GM12891 (cell line): ENCODE measurements at regions not wholly inside any gene's neighbourhood (a gene's known extent, or its start where the extent isn't known, plus 50 kb on each side); places are given as distances from the start of the nearest gene placed in this dataset.

ENCODE experiments used
- POLR2A ChIP-seq: IDR thresholded peaks from 2 replicates; pipeline ENCODE4 v1.6.1; 2011; ENCODE audit warnings: low read depth, low read length, control low read depth
- POLR2AphosphoS5 ChIP-seq: IDR thresholded peaks from 2 replicates; pipeline ENCODE4 v1.6.1; 2011; ENCODE audit warnings: low read depth, low read length, control low read depth
- POU2F2 ChIP-seq: IDR thresholded peaks from 2 replicates; pipeline ENCODE4 v1.6.1; 2011; ENCODE audit warnings: low read depth, mild to moderate bottlenecking, control low read depth, low read length, moderate library complexity
- SPI1 ChIP-seq: IDR thresholded peaks from 2 replicates; pipeline ENCODE4 v1.6.1; 2011; ENCODE audit warnings: low read depth, low read length, control low read depth
- TAF1 ChIP-seq: IDR thresholded peaks from 2 replicates; pipeline ENCODE4 v1.6.1; 2011; ENCODE audit warnings: low read depth, low read length, control low read depth

DNA sequence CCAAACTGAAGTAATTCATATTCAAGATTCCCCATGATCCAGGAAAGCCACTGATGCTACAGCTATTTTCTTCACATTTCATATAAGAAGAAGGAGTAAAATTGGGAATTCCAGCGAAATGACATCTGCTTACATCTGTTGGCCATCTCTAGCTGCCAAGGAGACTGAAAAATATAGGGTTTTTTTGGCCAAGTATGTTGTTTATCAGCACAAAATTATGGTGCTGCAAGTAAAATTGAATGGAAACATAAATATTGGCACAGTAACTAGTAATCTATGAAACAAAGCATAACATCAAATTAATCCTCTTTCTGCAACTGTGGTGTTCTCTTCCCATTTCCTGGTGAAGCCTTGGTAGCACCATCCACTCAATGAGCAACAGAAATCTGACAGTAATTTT lies 649.5 kb upstream of the ZNF804A start:
- TF ChIP-seq POLR2A = no peak
- TF ChIP-seq POU2F2 = no peak
- TF ChIP-seq POLR2AphosphoS5 = no peak
- no peak for TF ChIP-seq TAF1
- no peak for TF ChIP-seq SPI1
